ENCODE measurements at regions not wholly inside any gene's neighbourhood (a gene's known extent, or its start where the extent isn't known, plus 50 kb on each side); places are given as distances from the start of the nearest gene placed in this dataset.

GRCh38 chr4:114057746-114058145, 78.3 kb upstream of the ARSJ start:
- no peak overlapping the region for H3K27ac Mint-ChIP-seq
- peaks cover 5% of the 10 kb centered on the region for H3K27me3 Mint-ChIP-seq (ENCODE audit: low read depth)
- H3K9me3 Mint-ChIP-seq: no peaks in the 10 kb centered on the region
- H3K4me1 Mint-ChIP-seq (ENCODE audit: low read depth): no peaks in the 10 kb centered on the region
- intact Hi-C loops (cut with micrococcal nuclease): no loop called here
- no peaks in the 10 kb centered on the region for H3K36me3 Mint-ChIP-seq (ENCODE audit: low read depth)
- no peak overlapping the region for H3K4me3 Mint-ChIP-seq (ENCODE audit: low read depth)
- DNase-seq (ENCODE audit: low spot score): no peak

- Mint-ChIP-seq H3K27ac (no peak overlapping the region), H3K27me3 (ENCODE audit: low read depth) (no peaks in the 10 kb centered on the region), H3K4me1 (ENCODE audit: low read depth) (no peaks in the 10 kb centered on the region), H3K4me3 (ENCODE audit: low read depth) (no peak overlapping the region), H3K36me3 (ENCODE audit: low read depth) (no peaks in the 10 kb centered on the region), H3K9me3 (no peaks in the 10 kb centered on the region)
- intact Hi-C loops (cut with micrococcal nuclease): no loop called here
- DNase-seq (ENCODE audit: low spot score): no peak
Measured at GRCh38 chr4:114062499-114062898, 83.1 kb upstream of the ARSJ start.

- H3K4me3 Mint-ChIP-seq (ENCODE audit: low read depth): no peak overlapping the region
- no peaks in the 10 kb centered on the region for H3K36me3 Mint-ChIP-seq (ENCODE audit: low read depth)
- peaks cover 38% of the 10 kb centered on the region for H3K27me3 Mint-ChIP-seq (ENCODE audit: low read depth)
- H3K4me1 Mint-ChIP-seq (ENCODE audit: low read depth): no peaks in the 10 kb centered on the region
- intact Hi-C loops (cut with micrococcal nuclease): loop anchor here (10.0 kb wide), 1 partner anchor 528 kb away; no protein-coding TSS in a partner anchor
- H3K27ac Mint-ChIP-seq: no peak overlapping the region
- no peaks in the 10 kb centered on the region for H3K9me3 Mint-ChIP-seq
- no peak for DNase-seq (ENCODE audit: low spot score)
Measured at GRCh38 chr4:114072781-114073180, 93.3 kb upstream of the ARSJ start.

GRCh38 chr4:114076899-114077570, 97.6 kb upstream of the ARSJ start:
- H3K4me3 Mint-ChIP-seq (ENCODE audit: low read depth): no peak overlapping the region
- no peaks in the 10 kb centered on the region for H3K4me1 Mint-ChIP-seq (ENCODE audit: low read depth)
- DNase-seq (ENCODE audit: low spot score): no peak
- intact Hi-C loops (cut with micrococcal nuclease): loop anchor here (10.0 kb wide), 1 partner anchor 532 kb away; no protein-coding TSS in a partner anchor
- H3K36me3 Mint-ChIP-seq (ENCODE audit: low read depth): no peaks in the 10 kb centered on the region
- peaks cover 31% of the 10 kb centered on the region for H3K27me3 Mint-ChIP-seq (ENCODE audit: low read depth)
- H3K9me3 Mint-ChIP-seq: no peaks in the 10 kb centered on the region
- H3K27ac Mint-ChIP-seq: no peak overlapping the region

- H3K36me3 Mint-ChIP-seq (ENCODE audit: low read depth): no peaks in the 10 kb centered on the region
- H3K27ac Mint-ChIP-seq: no peak overlapping the region
- no peak overlapping the region for H3K4me3 Mint-ChIP-seq (ENCODE audit: low read depth)
- DNase-seq (ENCODE audit: low spot score): no peak
- H3K27me3 Mint-ChIP-seq (ENCODE audit: low read depth): peaks cover 26% of the 10 kb centered on the region
- no peaks in the 10 kb centered on the region for H3K9me3 Mint-ChIP-seq
- no peaks in the 10 kb centered on the region for H3K4me1 Mint-ChIP-seq (ENCODE audit: low read depth)
- intact Hi-C loops (cut with micrococcal nuclease): loop anchor here (10.0 kb wide), 1 partner anchor 533 kb away; no protein-coding TSS in a partner anchor
Measured at GRCh38 chr4:114077610-114078009, 98.2 kb upstream of the ARSJ start.

GRCh38 chr4:114078636-114079035, 99.2 kb upstream of the ARSJ start:
- Mint-ChIP-seq H3K9me3 (no peaks in the 10 kb centered on the region), H3K4me3 (ENCODE audit: low read depth) (no peak overlapping the region), H3K4me1 (ENCODE audit: low read depth) (no peaks in the 10 kb centered on the region), H3K27ac (no peak overlapping the region), H3K27me3 (ENCODE audit: low read depth) (peaks cover 20% of the 10 kb centered on the region), H3K36me3 (ENCODE audit: low read depth) (no peaks in the 10 kb centered on the region)
- no peak for DNase-seq (ENCODE audit: low spot score)
- intact Hi-C loops (cut with micrococcal nuclease): loop anchor here (10.0 kb wide), 1 partner anchor 534 kb away; no protein-coding TSS in a partner anchor

GRCh38 chr4:114081783-114082182, 102.3 kb upstream of the ARSJ start:
- no peaks in the 10 kb centered on the region for H3K36me3 Mint-ChIP-seq (ENCODE audit: low read depth)
- peaks cover 9% of the 10 kb centered on the region for H3K27me3 Mint-ChIP-seq (ENCODE audit: low read depth)
- intact Hi-C loops (cut with micrococcal nuclease): no loop called here
- no peak overlapping the region for H3K4me3 Mint-ChIP-seq (ENCODE audit: low read depth)
- H3K4me1 Mint-ChIP-seq (ENCODE audit: low read depth): no peaks in the 10 kb centered on the region
- H3K9me3 Mint-ChIP-seq: no peaks in the 10 kb centered on the region
- DNase-seq (ENCODE audit: low spot score): no peak
- no peak overlapping the region for H3K27ac Mint-ChIP-seq

- no peak overlapping the region for H3K27ac Mint-ChIP-seq
- H3K4me1 Mint-ChIP-seq (ENCODE audit: low read depth): no peaks in the 10 kb centered on the region
- intact Hi-C loops (cut with micrococcal nuclease): no loop called here
- H3K27me3 Mint-ChIP-seq (ENCODE audit: low read depth): peaks cover 9% of the 10 kb centered on the region
- DNase-seq (ENCODE audit: low spot score): no peak
- H3K4me3 Mint-ChIP-seq (ENCODE audit: low read depth): no peak overlapping the region
- H3K36me3 Mint-ChIP-seq (ENCODE audit: low read depth): no peaks in the 10 kb centered on the region
- no peaks in the 10 kb centered on the region for H3K9me3 Mint-ChIP-seq
Measured at GRCh38 chr4:114082348-114082747, 102.9 kb upstream of the ARSJ start.

- H3K4me3 Mint-ChIP-seq (ENCODE audit: low read depth): no peak overlapping the region
- H3K9me3 Mint-ChIP-seq: no peaks in the 10 kb centered on the region
- H3K27me3 Mint-ChIP-seq (ENCODE audit: low read depth): peaks cover 11% of the 10 kb centered on the region
- H3K36me3 Mint-ChIP-seq (ENCODE audit: low read depth): no peaks in the 10 kb centered on the region
- no peak overlapping the region for H3K27ac Mint-ChIP-seq
- intact Hi-C loops (cut with micrococcal nuclease): no loop called here
- DNase-seq (ENCODE audit: low spot score): no peak
- no peaks in the 10 kb centered on the region for H3K4me1 Mint-ChIP-seq (ENCODE audit: low read depth)
Measured at GRCh38 chr4:114085611-114086345, 106.3 kb upstream of the ARSJ start.

- intact Hi-C loops (cut with micrococcal nuclease): no loop called here
- H3K4me1 Mint-ChIP-seq (ENCODE audit: low read depth): no peaks in the 10 kb centered on the region
- H3K36me3 Mint-ChIP-seq (ENCODE audit: low read depth): no peaks in the 10 kb centered on the region
- H3K27ac Mint-ChIP-seq: no peak overlapping the region
- no peak overlapping the region for H3K4me3 Mint-ChIP-seq (ENCODE audit: low read depth)
- H3K9me3 Mint-ChIP-seq: no peaks in the 10 kb centered on the region
- H3K27me3 Mint-ChIP-seq (ENCODE audit: low read depth): peaks cover 10% of the 10 kb centered on the region
- no peak for DNase-seq (ENCODE audit: low spot score)
Measured at GRCh38 chr4:114087596-114088230, 108.3 kb upstream of the ARSJ start.

- no peak for DNase-seq (ENCODE audit: low spot score)
- Mint-ChIP-seq H3K36me3 (ENCODE audit: low read depth) (no peaks in the 10 kb centered on the region), H3K4me1 (ENCODE audit: low read depth) (no peaks in the 10 kb centered on the region), H3K27me3 (ENCODE audit: low read depth) (peaks cover 6% of the 10 kb centered on the region), H3K9me3 (no peaks in the 10 kb centered on the region), H3K27ac (no peak overlapping the region), H3K4me3 (ENCODE audit: low read depth) (no peak overlapping the region)
- intact Hi-C loops (cut with micrococcal nuclease): no loop called here
Measured at GRCh38 chr4:114088481-114088880, 109.0 kb upstream of the ARSJ start.

- Mint-ChIP-seq H3K27ac (no peak overlapping the region), H3K9me3 (no peaks in the 10 kb centered on the region), H3K27me3 (ENCODE audit: low read depth) (peaks cover 2% of the 10 kb centered on the region), H3K4me3 (ENCODE audit: low read depth) (no peak overlapping the region), H3K4me1 (ENCODE audit: low read depth) (no peaks in the 10 kb centered on the region), H3K36me3 (ENCODE audit: low read depth) (no peaks in the 10 kb centered on the region)
- no peak for DNase-seq (ENCODE audit: low spot score)
- intact Hi-C loops (cut with micrococcal nuclease): no loop called here
Measured at GRCh38 chr4:114091546-114091945, 112.1 kb upstream of the ARSJ start.

GRCh38 chr4:114093221-114093715, 113.8 kb upstream of the ARSJ start:
- DNase-seq (ENCODE audit: low spot score): no peak
- H3K27ac Mint-ChIP-seq: no peak overlapping the region
- intact Hi-C loops (cut with micrococcal nuclease): no loop called here
- H3K36me3 Mint-ChIP-seq (ENCODE audit: low read depth): no peaks in the 10 kb centered on the region
- no peak overlapping the region for H3K4me3 Mint-ChIP-seq (ENCODE audit: low read depth)
- no peaks in the 10 kb centered on the region for H3K4me1 Mint-ChIP-seq (ENCODE audit: low read depth)
- H3K27me3 Mint-ChIP-seq (ENCODE audit: low read depth): peaks cover 5% of the 10 kb centered on the region
- H3K9me3 Mint-ChIP-seq: no peaks in the 10 kb centered on the region
